ENCODE measurements at regions not wholly inside any gene's neighbourhood (a gene's known extent, or its start where the extent isn't known, plus 50 kb on each side); places are given as distances from the start of the nearest gene placed in this dataset.

- WGBS = 59% methylated on average over 21 of the region's 21 CpGs
- TF ChIP-seq ATF3 (IDR thresholded peaks at IDR 0.05) (no peak), JUND (IDR thresholded peaks at IDR 0.05) (no peak), YY1 (IDR thresholded peaks at IDR 0.05) (no peak), RXRA (IDR thresholded peaks at IDR 0.05) (no peak), NR2F2 (IDR thresholded peaks at IDR 0.05) (no peak), HNF4A (conservative IDR thresholded peaks at IDR 0.05) (no peak), HNF4G (IDR thresholded peaks at IDR 0.05) (no peak), SP1 (IDR thresholded peaks at IDR 0.05) (no peak), TAF1 (conservative IDR thresholded peaks at IDR 0.05) (no peak), RAD21 (IDR thresholded peaks at IDR 0.05) (no peak), CTCF (IDR thresholded peaks at IDR 0.05; ENCODE audit: low read depth, low read length, missing input control) (no peak), FOXA2 (IDR thresholded peaks at IDR 0.05) (no peak), EGR1 (IDR thresholded peaks at IDR 0.05; ENCODE audit: low read depth in 2 of 2) (no peak), GABPA (IDR thresholded peaks at IDR 0.05 in 1 of 2, conservative IDR thresholded peaks at IDR 0.05 in 1 of 2) (no peak), FOXA1 (IDR thresholded peaks at IDR 0.05) (no peak)
- TF ChIP-seq, protein P1, sequence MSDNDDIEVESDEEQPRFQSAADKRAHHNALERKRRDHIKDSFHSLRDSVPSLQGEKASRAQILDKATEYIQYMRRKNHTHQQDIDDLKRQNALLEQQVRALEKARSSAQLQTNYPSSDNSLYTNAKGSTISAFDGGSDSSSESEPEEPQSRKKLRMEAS (IDR thresholded peaks at IDR 0.05) = no peak
- TF ChIP-seq, protein P2, sequence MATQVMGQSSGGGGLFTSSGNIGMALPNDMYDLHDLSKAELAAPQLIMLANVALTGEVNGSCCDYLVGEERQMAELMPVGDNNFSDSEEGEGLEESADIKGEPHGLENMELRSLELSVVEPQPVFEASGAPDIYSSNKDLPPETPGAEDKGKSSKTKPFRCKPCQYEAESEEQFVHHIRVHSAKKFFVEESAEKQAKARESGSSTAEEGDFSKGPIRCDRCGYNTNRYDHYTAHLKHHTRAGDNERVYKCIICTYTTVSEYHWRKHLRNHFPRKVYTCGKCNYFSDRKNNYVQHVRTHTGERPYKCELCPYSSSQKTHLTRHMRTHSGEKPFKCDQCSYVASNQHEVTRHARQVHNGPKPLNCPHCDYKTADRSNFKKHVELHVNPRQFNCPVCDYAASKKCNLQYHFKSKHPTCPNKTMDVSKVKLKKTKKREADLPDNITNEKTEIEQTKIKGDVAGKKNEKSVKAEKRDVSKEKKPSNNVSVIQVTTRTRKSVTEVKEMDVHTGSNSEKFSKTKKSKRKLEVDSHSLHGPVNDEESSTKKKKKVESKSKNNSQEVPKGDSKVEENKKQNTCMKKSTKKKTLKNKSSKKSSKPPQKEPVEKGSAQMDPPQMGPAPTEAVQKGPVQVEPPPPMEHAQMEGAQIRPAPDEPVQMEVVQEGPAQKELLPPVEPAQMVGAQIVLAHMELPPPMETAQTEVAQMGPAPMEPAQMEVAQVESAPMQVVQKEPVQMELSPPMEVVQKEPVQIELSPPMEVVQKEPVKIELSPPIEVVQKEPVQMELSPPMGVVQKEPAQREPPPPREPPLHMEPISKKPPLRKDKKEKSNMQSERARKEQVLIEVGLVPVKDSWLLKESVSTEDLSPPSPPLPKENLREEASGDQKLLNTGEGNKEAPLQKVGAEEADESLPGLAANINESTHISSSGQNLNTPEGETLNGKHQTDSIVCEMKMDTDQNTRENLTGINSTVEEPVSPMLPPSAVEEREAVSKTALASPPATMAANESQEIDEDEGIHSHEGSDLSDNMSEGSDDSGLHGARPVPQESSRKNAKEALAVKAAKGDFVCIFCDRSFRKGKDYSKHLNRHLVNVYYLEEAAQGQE (IDR thresholded peaks at IDR 0.05) = no peak
- TF ChIP-seq, protein P3, sequence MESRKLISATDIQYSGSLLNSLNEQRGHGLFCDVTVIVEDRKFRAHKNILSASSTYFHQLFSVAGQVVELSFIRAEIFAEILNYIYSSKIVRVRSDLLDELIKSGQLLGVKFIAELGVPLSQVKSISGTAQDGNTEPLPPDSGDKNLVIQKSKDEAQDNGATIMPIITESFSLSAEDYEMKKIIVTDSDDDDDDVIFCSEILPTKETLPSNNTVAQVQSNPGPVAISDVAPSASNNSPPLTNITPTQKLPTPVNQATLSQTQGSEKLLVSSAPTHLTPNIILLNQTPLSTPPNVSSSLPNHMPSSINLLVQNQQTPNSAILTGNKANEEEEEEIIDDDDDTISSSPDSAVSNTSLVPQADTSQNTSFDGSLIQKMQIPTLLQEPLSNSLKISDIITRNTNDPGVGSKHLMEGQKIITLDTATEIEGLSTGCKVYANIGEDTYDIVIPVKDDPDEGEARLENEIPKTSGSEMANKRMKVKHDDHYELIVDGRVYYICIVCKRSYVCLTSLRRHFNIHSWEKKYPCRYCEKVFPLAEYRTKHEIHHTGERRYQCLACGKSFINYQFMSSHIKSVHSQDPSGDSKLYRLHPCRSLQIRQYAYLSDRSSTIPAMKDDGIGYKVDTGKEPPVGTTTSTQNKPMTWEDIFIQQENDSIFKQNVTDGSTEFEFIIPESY (IDR thresholded peaks at IDR 0.05) = no peak
- DNase-seq (ENCODE audit: low spot score) = no peak
- Histone ChIP-seq H3K4me3 (ENCODE audit: low read depth in 1 of 3, low read length in 3 of 3) (peak overlapping the region in 1 of 3 donors; percentile 7), H3K36me3 (ENCODE audit: control insufficient read depth in 4 of 4, insufficient read depth in 3 of 4, low read depth in 1 of 4, low read length in 3 of 4) (no peaks in the 10 kb centered on the region), H3K9ac (ENCODE audit: low read depth in 1 of 2, low read length in 2 of 2) (no peak overlapping the region), H3K9me3 (ENCODE audit: control insufficient read depth in 4 of 4, low read length in 3 of 4) (peaks cover 14 to 71% (median 23%) of the 10 kb centered on the region in 4 donors), H3K4me1 (ENCODE audit: control insufficient read depth in 4 of 4, insufficient read depth in 4 of 4, low read length in 3 of 4) (no peaks in the 10 kb centered on the region), H3K27me3 (ENCODE audit: control insufficient read depth in 4 of 4, insufficient read depth in 4 of 4, low read length in 3 of 4) (no peaks in the 10 kb centered on the region), H3K27ac (ENCODE audit: low read depth in 1 of 2, low read length in 2 of 2) (no peak overlapping the region)
These were observed 575.5 kb downstream of the ALG10 start for GRCh38 chr12:34597548-34598351.

Data from liver (tissue), 8 donors.